Astrocyte of the cerebellum (primary cell): ENCODE measurements at regions not wholly inside any gene's neighbourhood (a gene's known extent, or its start where the extent isn't known, plus 50 kb on each side); places are given as distances from the start of the nearest gene placed in this dataset.

Source experiments
- DNase-seq: peaks from one replicate; pipeline ENCODE4 v3.0.0-alpha.2; 2011; ENCODE audit warnings: low read depth
- H3K4me3 ChIP-seq: 2 replicates; pipeline ENCODE4 v1.5.1; 2011; ENCODE audit warnings: mild to moderate bottlenecking, low read depth, low read length, moderate library complexity
- in situ Hi-C: cut with HindIII; loops from 2 replicates; pipeline ENCODE4 v1.10.0; 2017; ENCODE audit warnings: low sequenced_read_pairs
- TF ChIP-seq, protein P1 (sequence below): IDR thresholded peaks from 2 replicates; pipeline ENCODE4 v1.5.1; 2012; ENCODE audit warnings: low read length, low read depth, moderate library complexity, mild to moderate bottlenecking; ENCODE audit errors: missing control alignments

DNA sequence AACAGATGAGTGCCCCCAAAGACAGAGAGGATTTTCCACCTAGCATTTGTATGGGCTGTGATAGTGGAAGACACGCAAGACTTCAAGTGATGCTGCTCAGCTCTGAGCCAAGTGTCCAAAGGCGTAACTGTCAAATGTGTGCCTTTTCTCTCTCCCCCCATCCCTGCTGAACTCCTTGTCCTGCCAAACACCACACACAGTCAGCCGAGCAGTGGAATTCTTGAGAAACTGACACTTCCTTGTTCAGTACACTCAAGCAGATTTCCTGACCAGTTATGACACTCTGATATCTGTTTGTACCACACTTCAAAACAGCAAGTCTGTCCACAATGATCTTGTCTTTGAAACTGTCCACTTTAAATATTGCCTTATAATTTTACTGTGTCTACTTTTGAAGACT, 166.4 kb downstream of the PIK3R1 start:
- no peak for DNase-seq
- in situ Hi-C loops: no loop called here
- H3K4me3 ChIP-seq: no peak overlapping the region
- TF ChIP-seq, protein P1, sequence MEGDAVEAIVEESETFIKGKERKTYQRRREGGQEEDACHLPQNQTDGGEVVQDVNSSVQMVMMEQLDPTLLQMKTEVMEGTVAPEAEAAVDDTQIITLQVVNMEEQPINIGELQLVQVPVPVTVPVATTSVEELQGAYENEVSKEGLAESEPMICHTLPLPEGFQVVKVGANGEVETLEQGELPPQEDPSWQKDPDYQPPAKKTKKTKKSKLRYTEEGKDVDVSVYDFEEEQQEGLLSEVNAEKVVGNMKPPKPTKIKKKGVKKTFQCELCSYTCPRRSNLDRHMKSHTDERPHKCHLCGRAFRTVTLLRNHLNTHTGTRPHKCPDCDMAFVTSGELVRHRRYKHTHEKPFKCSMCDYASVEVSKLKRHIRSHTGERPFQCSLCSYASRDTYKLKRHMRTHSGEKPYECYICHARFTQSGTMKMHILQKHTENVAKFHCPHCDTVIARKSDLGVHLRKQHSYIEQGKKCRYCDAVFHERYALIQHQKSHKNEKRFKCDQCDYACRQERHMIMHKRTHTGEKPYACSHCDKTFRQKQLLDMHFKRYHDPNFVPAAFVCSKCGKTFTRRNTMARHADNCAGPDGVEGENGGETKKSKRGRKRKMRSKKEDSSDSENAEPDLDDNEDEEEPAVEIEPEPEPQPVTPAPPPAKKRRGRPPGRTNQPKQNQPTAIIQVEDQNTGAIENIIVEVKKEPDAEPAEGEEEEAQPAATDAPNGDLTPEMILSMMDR: no peak

- no peak for DNase-seq
- no peak overlapping the region for H3K4me3 ChIP-seq
- in situ Hi-C loops: no loop called here
- TF ChIP-seq, protein P1: no peak
These were observed 167.1 kb downstream of the PIK3R1 start for GRCh38 chr5:68382640-68383039.

GRCh38 chr5:68383888-68384310, 168.3 kb downstream of the PIK3R1 start:
- TF ChIP-seq, protein P1: no peak
- in situ Hi-C loops: no loop called here
- no peak overlapping the region for H3K4me3 ChIP-seq
- DNase-seq: no peak

GRCh38 chr5:68384936-68385594, 169.5 kb downstream of the PIK3R1 start:
- no peak for DNase-seq
- TF ChIP-seq, protein P1: no peak
- in situ Hi-C loops: no loop called here
- H3K4me3 ChIP-seq: no peak overlapping the region

DNA sequence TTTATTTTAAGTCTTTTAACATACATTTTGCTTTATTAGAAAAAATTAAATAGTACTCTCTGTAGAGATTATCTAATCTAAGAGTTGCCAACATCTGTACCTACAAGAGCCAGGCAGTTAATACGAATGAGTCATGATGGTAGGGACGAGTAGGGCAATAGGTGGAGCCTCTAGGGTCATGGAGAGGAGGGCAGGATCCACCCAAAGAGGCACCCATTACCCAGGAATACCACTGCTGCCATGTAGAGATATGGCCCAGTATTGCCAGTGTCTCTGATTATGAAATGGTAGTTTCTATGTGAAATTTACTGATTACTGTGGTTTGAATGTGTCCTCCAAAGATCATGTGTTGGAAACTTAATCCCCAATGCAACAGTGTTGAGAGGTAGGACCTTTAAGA, 170.4 kb downstream of the PIK3R1 start:
- TF ChIP-seq, protein P1: no peak
- no peak overlapping the region for H3K4me3 ChIP-seq
- in situ Hi-C loops: no loop called here
- no peak for DNase-seq

- no peak for DNase-seq
- in situ Hi-C loops: no loop called here
- TF ChIP-seq, protein P1: no peak
- no peak overlapping the region for H3K4me3 ChIP-seq
These were observed 171.7 kb downstream of the PIK3R1 start for GRCh38 chr5:68387074-68387796.
